Neural progenitor cell (in vitro differentiated cells): ENCODE measurements at regions not wholly inside any gene's neighbourhood (a gene's known extent, or its start where the extent isn't known, plus 50 kb on each side); places are given as distances from the start of the nearest gene placed in this dataset.

Experiments used
- CTCF ChIP-seq: fragments of 200-600 bp; sonication (generic); IDR thresholded peaks from 2 replicates; pipeline ENCODE4 v1.5.1; 2017; ENCODE audit warnings: antibody characterized with exemption, mild to moderate bottlenecking
- EZH2 ChIP-seq: fragments of 200-600 bp; sonication (generic); IDR thresholded peaks from 2 replicates; pipeline ENCODE4 v1.6.1; 2017; ENCODE audit warnings: antibody characterized with exemption, mild to moderate bottlenecking, moderate library complexity
- EZH2phosphoT487 ChIP-seq: fragments of 200-600 bp; sonication (generic); IDR thresholded peaks from 2 replicates; pipeline ENCODE4 v1.6.1; 2017; ENCODE audit warnings: antibody characterized with exemption

- TF ChIP-seq CTCF (no peak), EZH2 (no peak), EZH2phosphoT487 (no peak)
Measured at GRCh38 chr22:49413551-49413950, 414.1 kb downstream of the BRD1 start.
